ENCODE measurements at regions not wholly inside any gene's neighbourhood (a gene's known extent, or its start where the extent isn't known, plus 50 kb on each side); places are given as distances from the start of the nearest gene placed in this dataset.

DNA sequence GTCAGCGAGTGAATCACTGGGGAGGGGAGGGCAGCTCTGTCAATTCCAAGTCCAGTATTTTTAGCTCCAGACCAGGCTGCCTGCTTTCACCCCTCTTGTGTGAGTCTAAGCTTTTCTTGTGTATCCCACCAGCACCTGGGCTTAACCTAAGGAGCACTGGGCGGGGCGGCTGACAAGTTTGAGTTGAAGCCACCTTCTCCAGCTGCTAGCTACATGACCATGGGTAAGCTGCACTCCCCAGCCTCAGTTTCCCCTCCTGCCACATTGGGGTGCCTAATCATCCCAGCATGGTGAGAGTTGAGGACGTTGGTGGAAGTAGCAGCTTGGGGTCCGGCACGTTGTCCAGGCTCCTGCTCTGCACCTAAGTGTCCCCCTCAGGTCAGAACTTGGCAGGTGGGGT lies 89.8 kb upstream of the PCBD1 start:
- no peak for TF ChIP-seq POLR2AphosphoS5 (IDR thresholded peaks at IDR 0.05; ENCODE audit: low read depth, low read length)
- no peak for TF ChIP-seq CTCF (IDR thresholded peaks at IDR 0.05)
- no peak for TF ChIP-seq TCF7L2 (IDR thresholded peaks at IDR 0.05; ENCODE audit: low read depth, low read length)
- no peak for TF ChIP-seq SIN3A (IDR thresholded peaks at IDR 0.05; ENCODE audit: borderline replicate concordance, insufficient read depth, low read depth, low read length)
- TF ChIP-seq, protein P1, sequence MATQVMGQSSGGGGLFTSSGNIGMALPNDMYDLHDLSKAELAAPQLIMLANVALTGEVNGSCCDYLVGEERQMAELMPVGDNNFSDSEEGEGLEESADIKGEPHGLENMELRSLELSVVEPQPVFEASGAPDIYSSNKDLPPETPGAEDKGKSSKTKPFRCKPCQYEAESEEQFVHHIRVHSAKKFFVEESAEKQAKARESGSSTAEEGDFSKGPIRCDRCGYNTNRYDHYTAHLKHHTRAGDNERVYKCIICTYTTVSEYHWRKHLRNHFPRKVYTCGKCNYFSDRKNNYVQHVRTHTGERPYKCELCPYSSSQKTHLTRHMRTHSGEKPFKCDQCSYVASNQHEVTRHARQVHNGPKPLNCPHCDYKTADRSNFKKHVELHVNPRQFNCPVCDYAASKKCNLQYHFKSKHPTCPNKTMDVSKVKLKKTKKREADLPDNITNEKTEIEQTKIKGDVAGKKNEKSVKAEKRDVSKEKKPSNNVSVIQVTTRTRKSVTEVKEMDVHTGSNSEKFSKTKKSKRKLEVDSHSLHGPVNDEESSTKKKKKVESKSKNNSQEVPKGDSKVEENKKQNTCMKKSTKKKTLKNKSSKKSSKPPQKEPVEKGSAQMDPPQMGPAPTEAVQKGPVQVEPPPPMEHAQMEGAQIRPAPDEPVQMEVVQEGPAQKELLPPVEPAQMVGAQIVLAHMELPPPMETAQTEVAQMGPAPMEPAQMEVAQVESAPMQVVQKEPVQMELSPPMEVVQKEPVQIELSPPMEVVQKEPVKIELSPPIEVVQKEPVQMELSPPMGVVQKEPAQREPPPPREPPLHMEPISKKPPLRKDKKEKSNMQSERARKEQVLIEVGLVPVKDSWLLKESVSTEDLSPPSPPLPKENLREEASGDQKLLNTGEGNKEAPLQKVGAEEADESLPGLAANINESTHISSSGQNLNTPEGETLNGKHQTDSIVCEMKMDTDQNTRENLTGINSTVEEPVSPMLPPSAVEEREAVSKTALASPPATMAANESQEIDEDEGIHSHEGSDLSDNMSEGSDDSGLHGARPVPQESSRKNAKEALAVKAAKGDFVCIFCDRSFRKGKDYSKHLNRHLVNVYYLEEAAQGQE (IDR thresholded peaks at IDR 0.05; ENCODE audit: insufficient read depth in 1 of 2, low read depth in 2 of 2, low read length in 1 of 2), result no peak

Data from Panc1 (cell line).